GM21737 (cell line): ENCODE measurements at regions not wholly inside any gene's neighbourhood (a gene's known extent, or its start where the extent isn't known, plus 50 kb on each side); places are given as distances from the start of the nearest gene placed in this dataset.

Experiments used
- ATAC-seq: cut with Tn5 transposase; IDR thresholded peaks from one replicate; pipeline ENCODE4 v1.9.1; 2021; ENCODE audit warnings: mild to moderate bottlenecking, moderate library complexity; ENCODE audit not compliant: unreplicated experiment

DNA sequence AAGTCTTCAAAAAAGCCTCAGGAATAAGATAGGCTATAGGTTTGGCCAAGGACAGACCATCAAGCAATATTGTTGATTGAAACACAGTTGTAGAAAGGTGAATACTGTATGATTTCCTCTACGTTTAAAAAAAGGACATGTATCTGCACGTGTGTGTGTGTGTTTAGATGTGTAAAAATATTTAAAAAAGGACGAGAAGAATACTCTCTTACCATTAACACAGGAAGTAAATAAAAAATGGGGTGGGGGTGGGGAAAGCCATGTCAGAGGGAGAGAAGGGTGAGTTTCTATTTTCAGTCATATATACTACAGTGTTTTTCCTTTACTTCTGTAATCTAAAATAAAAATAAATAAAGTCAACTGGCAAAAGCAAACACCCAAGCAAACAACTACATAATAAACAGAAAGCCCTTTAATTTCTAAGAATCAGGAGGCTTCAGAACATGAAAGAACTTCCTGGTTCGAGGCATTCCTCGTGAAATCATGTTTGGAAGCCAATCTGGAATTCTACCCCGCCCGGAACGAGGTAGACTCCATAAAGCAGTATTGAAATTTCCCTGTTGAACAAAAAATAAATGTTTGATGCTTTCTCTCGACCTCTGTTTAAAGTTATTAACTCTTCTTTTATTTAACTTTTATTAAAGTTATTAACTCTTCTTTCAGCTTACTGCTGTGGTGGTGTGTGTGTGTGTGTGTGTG, 158.1 kb upstream of the ZNF217 start:
- no peak for ATAC-seq

- ATAC-seq: peak; percentile 73
These were observed 157.4 kb upstream of the ZNF217 start for GRCh38 chr20:53750827-53751619.

DNA sequence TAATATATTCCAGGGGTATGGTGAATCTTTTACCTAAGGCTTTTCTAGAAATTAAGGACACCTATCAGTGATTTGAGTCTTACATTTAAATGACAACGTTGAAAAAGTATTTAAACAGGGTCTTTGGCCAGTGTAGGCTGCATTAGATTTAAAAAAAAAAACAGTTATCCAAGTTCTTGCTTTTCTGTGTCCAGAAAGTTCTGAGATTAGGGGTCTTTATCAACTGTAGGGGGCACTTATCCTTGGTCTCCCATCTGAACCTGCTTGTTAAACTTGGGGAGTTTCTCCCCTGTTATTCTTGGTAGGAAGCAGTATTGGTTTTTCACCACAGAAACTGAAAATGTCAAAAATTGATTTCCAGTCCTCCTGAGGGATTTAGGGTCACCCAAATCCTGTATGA, 155.9 kb upstream of the ZNF217 start:
- ATAC-seq: no peak

DNA sequence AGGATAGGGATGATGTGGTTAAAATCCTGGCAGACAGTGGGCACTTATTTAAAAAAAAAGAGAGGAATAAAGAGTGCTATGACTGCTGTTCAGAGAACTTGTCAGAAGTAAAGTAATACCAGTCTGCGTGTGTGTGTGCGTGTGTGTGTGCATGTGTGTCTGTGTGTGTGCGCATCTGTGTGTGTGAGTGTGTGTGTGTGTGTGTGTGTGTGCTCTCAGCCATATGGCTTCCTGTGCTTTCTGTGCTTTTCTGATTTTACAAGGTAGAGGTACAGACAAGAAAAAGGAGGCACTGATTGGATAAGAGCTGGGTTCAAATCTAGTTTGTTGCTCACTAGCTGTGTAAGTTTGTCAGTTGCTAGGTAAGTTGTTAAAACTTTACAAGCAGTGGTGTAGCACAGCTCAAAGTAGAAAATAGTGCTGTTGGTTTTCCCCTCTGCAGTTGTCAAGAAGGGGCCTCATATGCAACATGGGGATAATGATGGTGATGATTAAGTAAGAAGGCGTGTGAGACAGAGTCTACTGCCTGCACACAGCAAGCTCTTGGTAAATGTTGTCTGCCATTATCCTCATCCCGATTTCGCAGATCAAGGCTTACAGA, 155.3 kb upstream of the ZNF217 start:
- ATAC-seq: no peak

DNA sequence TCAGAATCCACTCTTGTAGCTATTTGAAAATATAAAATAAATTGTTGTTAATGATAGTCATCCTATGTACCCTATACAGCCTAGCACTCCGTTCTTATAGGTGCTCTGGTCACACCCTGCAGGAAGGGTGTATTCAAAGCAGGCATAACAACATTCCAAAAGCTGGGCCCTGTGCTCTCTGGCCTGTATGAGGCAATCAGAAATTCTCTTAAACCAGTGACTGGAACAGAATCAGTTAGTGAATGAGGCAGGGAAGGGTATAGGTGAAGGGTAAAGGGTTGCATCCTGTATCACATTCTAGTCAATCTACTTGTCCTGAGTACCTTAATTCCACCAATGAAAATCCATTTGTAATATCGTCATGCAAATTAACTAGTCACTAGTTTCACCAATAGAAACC, 154.5 kb upstream of the ZNF217 start:
- no peak for ATAC-seq

GRCh38 chr20:53743607-53744260, 150.1 kb upstream of the ZNF217 start:
- ATAC-seq: no peak

DNA sequence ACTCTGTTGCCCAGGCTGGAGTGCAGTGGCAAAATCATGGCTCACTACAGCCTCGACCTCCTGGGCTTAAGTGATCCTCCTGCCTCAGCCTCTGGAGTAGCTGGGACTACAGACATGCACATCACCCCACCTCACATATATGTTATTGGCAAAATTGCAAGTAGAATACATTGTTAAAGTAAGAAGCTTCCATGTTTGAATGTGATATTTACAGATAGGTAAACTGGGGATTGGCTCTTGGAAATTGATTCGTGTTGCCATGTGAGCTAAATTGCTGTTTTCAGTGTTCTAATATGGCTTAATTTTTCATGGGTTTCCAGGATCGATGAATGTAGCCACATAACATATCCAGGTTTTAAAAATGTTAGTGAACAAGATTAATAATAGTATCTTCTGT, 149.0 kb upstream of the ZNF217 start:
- no peak for ATAC-seq

DNA sequence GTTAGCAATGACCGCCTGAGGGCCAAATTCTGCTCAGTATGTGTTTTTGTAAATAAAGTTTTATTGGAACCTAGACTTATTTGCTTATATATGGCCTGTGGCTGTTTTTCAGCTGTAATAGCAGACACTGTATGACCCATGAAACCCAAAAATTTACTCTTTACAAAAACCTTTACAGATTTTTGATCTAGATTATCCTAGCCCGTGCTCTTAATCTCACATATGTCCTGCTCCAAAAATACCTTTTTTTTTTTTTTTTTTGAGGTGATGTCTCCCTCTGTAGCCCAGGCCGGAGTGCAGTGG, 148.0 kb upstream of the ZNF217 start:
- no peak for ATAC-seq

GRCh38 chr20:53739799-53740785, 146.5 kb upstream of the ZNF217 start:
- ATAC-seq: peak; percentile 43

GRCh38 chr20:53738945-53739798, 145.5 kb upstream of the ZNF217 start:
- ATAC-seq: no peak

DNA sequence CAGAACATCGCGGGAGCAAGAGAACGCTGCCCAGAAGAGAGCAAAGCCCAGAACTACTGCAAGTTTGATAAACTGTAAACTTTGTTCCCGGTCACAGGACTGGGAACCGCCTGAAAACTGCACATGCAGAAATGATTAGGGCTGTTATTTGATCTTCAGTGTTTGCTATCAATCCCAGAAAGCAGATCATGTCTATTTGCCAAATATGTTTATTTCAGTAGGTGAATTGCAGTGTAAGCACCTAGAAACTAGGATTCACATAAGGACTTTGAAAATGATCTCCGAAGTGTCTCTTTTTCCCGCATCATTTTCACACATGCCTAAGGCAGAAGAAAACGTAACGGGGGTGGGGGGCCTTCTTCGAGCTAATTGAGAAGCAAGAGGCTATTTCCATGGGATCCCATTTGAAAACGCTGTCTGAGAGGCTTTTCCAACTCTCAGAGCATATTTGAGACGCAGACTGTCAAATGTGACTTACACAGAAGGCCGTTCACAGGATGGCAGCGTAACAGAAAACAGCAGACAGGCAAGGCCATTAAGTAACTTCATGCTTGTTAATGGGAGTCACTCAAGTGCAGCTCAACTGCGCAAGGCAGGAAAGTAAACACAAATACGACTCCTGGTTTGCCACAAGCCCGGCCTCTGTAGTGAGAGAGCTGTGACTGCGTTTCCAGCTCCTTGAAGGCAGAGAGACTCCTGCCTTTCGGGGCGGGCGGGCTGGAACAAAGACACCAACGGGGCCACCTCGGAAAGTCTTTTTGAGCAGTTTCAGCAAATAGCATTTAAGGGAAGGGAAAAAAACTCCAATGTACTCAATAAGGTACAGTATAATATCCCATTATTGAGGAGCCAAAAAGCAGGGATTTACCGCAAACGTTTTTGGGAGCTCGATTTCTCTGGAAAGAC, 144.7 kb upstream of the ZNF217 start:
- no peak for ATAC-seq

GRCh38 chr20:53737396-53738038, 143.9 kb upstream of the ZNF217 start:
- ATAC-seq: no peak

DNA sequence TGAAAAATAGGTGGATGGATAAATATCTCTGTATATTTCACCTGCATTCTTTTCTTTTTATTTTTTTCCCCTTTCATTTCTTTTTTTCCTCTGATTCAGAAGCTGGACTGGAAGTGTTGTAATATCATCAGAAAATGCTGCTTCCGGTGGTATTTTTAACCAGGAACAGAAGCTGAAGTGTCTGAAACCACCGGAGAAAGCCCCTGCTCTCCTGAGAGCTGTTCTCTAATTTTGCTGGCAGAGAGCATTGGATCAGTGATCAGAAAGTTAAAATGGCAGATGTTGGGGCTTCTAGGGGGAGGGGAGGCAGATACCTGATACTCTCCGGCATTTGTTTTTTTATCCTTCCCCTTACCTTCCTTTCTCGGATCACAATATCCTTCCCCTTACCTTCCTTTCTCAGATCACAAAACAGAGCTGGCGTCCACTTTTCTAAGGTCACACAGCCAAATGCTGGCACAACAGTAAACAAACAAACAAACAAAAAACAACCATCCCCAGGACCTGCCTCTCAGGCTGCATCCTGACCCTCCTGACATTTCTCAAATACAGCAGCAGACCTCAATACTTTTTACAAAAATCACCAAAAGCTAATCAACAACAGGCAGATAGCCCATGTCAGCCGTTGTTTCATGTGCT, 143.2 kb upstream of the ZNF217 start:
- peak; percentile 48 for ATAC-seq

- no peak for ATAC-seq
These were observed 142.6 kb upstream of the ZNF217 start for GRCh38 chr20:53736122-53736756.

DNA sequence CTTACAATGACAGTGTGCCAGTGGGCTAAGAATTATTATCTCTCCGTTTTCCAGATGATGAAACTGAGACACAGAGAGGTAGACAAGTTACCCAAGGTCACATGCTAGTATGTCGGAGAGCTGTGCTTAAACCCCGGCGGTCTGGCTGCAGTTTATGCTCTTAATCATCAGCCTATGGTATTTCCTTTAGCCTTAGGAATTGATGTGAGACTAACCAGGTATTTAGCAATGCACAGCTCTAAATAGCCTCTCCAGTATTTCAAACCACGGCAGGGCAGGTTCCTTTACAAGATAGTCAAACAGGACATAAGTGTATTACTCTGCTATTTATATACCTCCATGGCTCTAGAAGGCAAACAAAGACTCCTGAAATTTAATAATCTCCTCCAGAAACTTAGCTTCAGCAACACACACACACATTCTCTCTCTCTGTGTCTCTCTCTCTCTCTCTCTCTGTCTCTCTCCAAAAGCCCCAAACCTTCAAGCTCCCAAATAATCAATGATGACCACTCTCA, 142.0 kb upstream of the ZNF217 start:
- ATAC-seq: no peak

GRCh38 chr20:53734006-53734688, 140.5 kb upstream of the ZNF217 start:
- no peak for ATAC-seq
